HEK293 (cell line): ENCODE measurements at regions not wholly inside any gene's neighbourhood (a gene's known extent, or its start where the extent isn't known, plus 50 kb on each side); places are given as distances from the start of the nearest gene placed in this dataset.

Experiments used
- CTCF ChIA-PET: fragments of 350-600 bp; formaldehyde crosslinking; extraction: SDS; loops from one replicate; lab custom pipeline; 2021; ENCODE audit warnings: antibody characterized with exemption; lab: Yijun Ruan, JAX
- POLR2A ChIA-PET: fragments of 300-600 bp; formaldehyde crosslinking; extraction: SDS; loops from one replicate; lab custom pipeline; 2020; ENCODE audit warnings: antibody characterized with exemption, inconsistent platforms; lab: Yijun Ruan, JAX
- H3K27ac ChIP-seq: fragments of 200-500 bp; sonication (Bioruptor generic); 2 replicates; pipeline ENCODE4 v1.5.1; 2014; ENCODE audit warnings: low read depth, low read length, control low read depth, inconsistent platforms; ENCODE audit errors: extremely low read depth
- H3K36me3 ChIP-seq, 2 experiments: fragments of 200-500 bp in 1 of 2; sonication (Bioruptor generic) in 1 of 2; 1 replicate in 1 of 2; 2 replicates in 1 of 2; pipeline ENCODE4 v1.5.1; 2014 to 2017; ENCODE audit warnings: inconsistent platforms in 2 of 2, low read length in 2 of 2; ENCODE audit not compliant: control insufficient read depth in 2 of 2, insufficient read depth in 1 of 2
- H3K4me1 ChIP-seq: fragments of 200-500 bp; sonication (Bioruptor generic); 2 replicates; pipeline ENCODE4 v1.5.1; 2014; ENCODE audit warnings: mild to moderate bottlenecking, low read length, inconsistent platforms; ENCODE audit not compliant: control insufficient read depth, insufficient read depth
- H3K4me3 ChIP-seq: 2 replicates; pipeline ENCODE4 v1.5.1; 2011; ENCODE audit warnings: low read depth, mild to moderate bottlenecking, control low read depth, low read length, moderate library complexity
- H3K9me3 ChIP-seq: fragments of 200-500 bp; sonication (Bioruptor generic); 2 replicates; pipeline ENCODE4 v1.5.1; 2014; ENCODE audit warnings: low read depth, low read length, inconsistent platforms; ENCODE audit not compliant: control insufficient read depth, insufficient read depth
- ATF2 ChIP-seq: fragments of 450-650 bp; formaldehyde crosslinking; IDR thresholded peaks from 2 replicates; pipeline ENCODE4 v1.5.1; 2016; ENCODE audit warnings: missing biosample characterization, missing genetic modification characterization, low read depth
- HOXD13 ChIP-seq: sonication (generic); formaldehyde crosslinking; IDR thresholded peaks from 2 replicates; pipeline ENCODE4 v1.8.0; 2022; ENCODE audit warnings: missing genetic modification reagents, borderline replicate concordance
- IKZF3 ChIP-seq: fragments of 450-650 bp; IDR thresholded peaks from 2 replicates; pipeline ENCODE4 v1.5.0; 2018; ENCODE audit warnings: missing biosample characterization, mild to moderate bottlenecking, missing genetic modification characterization, moderate library complexity
- OVOL3 ChIP-seq: fragments of 450-650 bp; formaldehyde crosslinking; IDR thresholded peaks from 2 replicates; pipeline ENCODE4 v1.5.1; 2016; ENCODE audit warnings: missing biosample characterization, missing genetic modification characterization
- PRDM10 ChIP-seq: fragments of 450-650 bp; formaldehyde crosslinking; IDR thresholded peaks from 2 replicates; pipeline ENCODE4 v1.5.1; 2016; ENCODE audit warnings: missing biosample characterization, missing genetic modification characterization
- REPIN1 ChIP-seq: fragments of 450-650 bp; formaldehyde crosslinking; IDR thresholded peaks from 2 replicates; pipeline ENCODE4 v1.5.1; 2017; ENCODE audit warnings: missing biosample characterization, missing genetic modification characterization, low read depth
- YY2 ChIP-seq: fragments of 450-650 bp; formaldehyde crosslinking; IDR thresholded peaks from 2 replicates; pipeline ENCODE4 v1.5.1; 2016; ENCODE audit warnings: missing biosample characterization, missing genetic modification characterization
- ZBTB17 ChIP-seq: fragments of 450-650 bp; formaldehyde crosslinking; IDR thresholded peaks from 2 replicates; pipeline ENCODE4 v1.5.1; 2016; ENCODE audit warnings: missing biosample characterization, missing genetic modification characterization
- ZBTB48 ChIP-seq: fragments of 450-650 bp; formaldehyde crosslinking; IDR thresholded peaks from 2 replicates; pipeline ENCODE4 v1.5.1; 2016; ENCODE audit warnings: missing biosample characterization, missing genetic modification characterization
- ZFP69B ChIP-seq: fragments of 450-650 bp; formaldehyde crosslinking; IDR thresholded peaks from 2 replicates; pipeline ENCODE4 v1.5.1; 2016; ENCODE audit warnings: missing biosample characterization, missing genetic modification characterization
- ZIC2 ChIP-seq: fragments of 450-650 bp; formaldehyde crosslinking; IDR thresholded peaks from 2 replicates; pipeline ENCODE4 v1.5.1; 2016; ENCODE audit warnings: missing biosample characterization, missing genetic modification characterization
- ZNF10 ChIP-seq: fragments of 450-650 bp; formaldehyde crosslinking; IDR thresholded peaks from 2 replicates; pipeline ENCODE4 v1.5.1; 2017; ENCODE audit warnings: missing biosample characterization, missing genetic modification characterization
- ZNF155 ChIP-seq: fragments of 450-650 bp; formaldehyde crosslinking; IDR thresholded peaks from 2 replicates; pipeline ENCODE4 v1.5.1; 2016; ENCODE audit warnings: missing biosample characterization, missing genetic modification characterization
- ZNF362 ChIP-seq: fragments of 450-650 bp; formaldehyde crosslinking; IDR thresholded peaks from 2 replicates; pipeline ENCODE4 v1.5.1; 2016; ENCODE audit warnings: missing biosample characterization, missing genetic modification characterization
- ZNF366 ChIP-seq: fragments of 450-650 bp; formaldehyde crosslinking; conservative IDR thresholded peaks from 2 replicates; pipeline ENCODE4 v1.5.1; 2016; ENCODE audit warnings: missing biosample characterization, missing genetic modification characterization
- ZNF558 ChIP-seq: fragments of 450-650 bp; formaldehyde crosslinking; IDR thresholded peaks from 2 replicates; pipeline ENCODE4 v1.5.1; 2016; ENCODE audit warnings: missing biosample characterization, missing genetic modification characterization
- ZNF610 ChIP-seq: fragments of 450-650 bp; formaldehyde crosslinking; IDR thresholded peaks from 2 replicates; pipeline ENCODE4 v1.5.1; 2016; ENCODE audit warnings: missing biosample characterization, missing genetic modification characterization, borderline replicate concordance
- ZNF654 ChIP-seq: fragments of 450-650 bp; formaldehyde crosslinking; IDR thresholded peaks from 2 replicates; pipeline ENCODE4 v1.5.1; 2016; ENCODE audit warnings: low read depth, missing biosample characterization, missing genetic modification characterization
- ZNF692 ChIP-seq: fragments of 450-650 bp; formaldehyde crosslinking; IDR thresholded peaks from 2 replicates; pipeline ENCODE4 v1.5.1; 2016; ENCODE audit warnings: missing biosample characterization, missing genetic modification characterization
- ZNF768 ChIP-seq: fragments of 450-650 bp; formaldehyde crosslinking; IDR thresholded peaks from 2 replicates; pipeline ENCODE4 v1.5.1; 2018; ENCODE audit warnings: missing biosample characterization, mild to moderate bottlenecking, missing genetic modification characterization
- ZNF843 ChIP-seq: fragments of 450-650 bp; formaldehyde crosslinking; IDR thresholded peaks from 2 replicates; pipeline ENCODE4 v1.5.1; 2016; ENCODE audit warnings: missing biosample characterization, missing genetic modification characterization
- ZSCAN18 ChIP-seq: fragments of 450-650 bp; formaldehyde crosslinking; IDR thresholded peaks from 2 replicates; pipeline ENCODE4 v1.5.1; 2016; ENCODE audit warnings: missing biosample characterization, missing genetic modification characterization

- ChIA-PET POLR2A (no interaction called here), CTCF (interaction anchor here (0.6 kb wide), 1 partner anchor 874 kb away, joined by 3 read pairs; no protein-coding TSS in a partner anchor)
- Histone ChIP-seq H3K4me1 (no peaks in the 10 kb centered on the region), H3K9me3 (no peaks in the 10 kb centered on the region), H3K4me3 (no peak overlapping the region), H3K27ac (no peak overlapping the region), H3K36me3 (no peaks in the 10 kb centered on the region)
- TF ChIP-seq ATF2 (tag by site-specific recombination) (no peak), PRDM10 (tag by site-specific recombination) (peak; percentile 83), ZFP69B (tag by site-specific recombination) (peak; percentile 86), ZBTB17 (peak; percentile 65), ZNF692 (tag by site-specific recombination) (peak; percentile 93), REPIN1 (no peak), ZIC2 (tag by site-specific recombination) (peak; percentile 38), ZNF10 (tag by site-specific recombination) (no peak), IKZF3 (tag by site-specific recombination) (no peak), ZBTB48 (0 out of 2 replicates have a peak, but pooled peaks have one; percentile 36), ZNF843 (tag by site-specific recombination) (no peak)
Measured at GRCh38 chr14:44873536-44873935, 88.2 kb downstream of the KLHL28 start.

GRCh38 chr14:44866770-44867169 is 95.0 kb downstream of the KLHL28 start:
- CTCF ChIA-PET: no interaction called here
- POLR2A ChIA-PET: no interaction called here
- Histone ChIP-seq H3K4me1 (no peaks in the 10 kb centered on the region), H3K27ac (no peak overlapping the region), H3K9me3 (no peaks in the 10 kb centered on the region), H3K4me3 (no peak overlapping the region), H3K36me3 (no peaks in the 10 kb centered on the region)
- TF ChIP-seq REPIN1 (no peak), YY2 (tag by site-specific recombination) (no peak), ZNF768 (no peak), ZFP69B (tag by site-specific recombination) (no peak), ZNF558 (tag by site-specific recombination) (no peak), ZNF610 (no peak), ZNF155 (no peak)

GRCh38 chr14:44866322-44866721 is 95.4 kb downstream of the KLHL28 start:
- Histone ChIP-seq H3K4me1 (no peaks in the 10 kb centered on the region), H3K9me3 (no peaks in the 10 kb centered on the region), H3K27ac (no peak overlapping the region), H3K36me3 (no peaks in the 10 kb centered on the region), H3K4me3 (no peak overlapping the region)
- TF ChIP-seq OVOL3 (tag by site-specific recombination) (no peak), ZNF654 (no peak), ZNF362 (tag by site-specific recombination) (no peak), HOXD13 (CRISPR knock-in tag) (no peak), ZSCAN18 (tag by site-specific recombination) (no peak), ZNF366 (tag by site-specific recombination) (no peak)
- ChIA-PET CTCF (no interaction called here), POLR2A (no interaction called here)
